Gastroesophageal sphincter (tissue), 4 donors: ENCODE measurements at regions not wholly inside any gene's neighbourhood (a gene's known extent, or its start where the extent isn't known, plus 50 kb on each side); places are given as distances from the start of the nearest gene placed in this dataset.

Experiments
- ATAC-seq: fragments of 150-250 bp; one replicate; pipeline ENCODE4 v1.9.1; 2016; ENCODE audit warnings: mild to moderate bottlenecking, moderate library complexity
- H3K27ac ChIP-seq, 4 donors: fragments of 200-600 bp; sonication (generic) in 3 of 4; 1 replicate in 3 of 4; 2 replicates in 1 of 4; pipeline ENCODE4 v1.5.1; 2016 to 2019
- H3K27me3 ChIP-seq: fragments of 200-600 bp; sonication (generic); one replicate; pipeline ENCODE4 v1.5.1; 2019
- H3K36me3 ChIP-seq, 2 donors: fragments of 200-600 bp; sonication (generic); one replicate each; pipeline ENCODE4 v1.5.1; 2019; ENCODE audit warnings: control low read depth in 1 of 2
- H3K4me1 ChIP-seq, 3 donors: fragments of 200-600 bp; sonication (generic); 1 replicate in 2 of 3; 2 replicates in 1 of 3; pipeline ENCODE4 v1.5.1; 2016 to 2019; ENCODE audit warnings: control low read depth in 2 of 3
- H3K4me3 ChIP-seq, 2 donors: fragments of 200-600 bp; sonication (generic); one replicate each; pipeline ENCODE4 v1.5.1; 2019; ENCODE audit warnings: mild to moderate bottlenecking in 1 of 2, moderate library complexity in 1 of 2
- H3K9me3 ChIP-seq, 3 donors: fragments of 200-600 bp; sonication (generic); one replicate each; pipeline ENCODE4 v1.5.1; 2017 to 2019; ENCODE audit warnings: control low read depth in 2 of 3
- EP300 ChIP-seq: sonication (generic); formaldehyde crosslinking; IDR thresholded peaks from one replicate; pipeline ENCODE4 v1.6.1; 2017; ENCODE audit warnings: antibody characterized with exemption, mild to moderate bottlenecking
- POLR2A ChIP-seq, 2 donors: fragments of 450-650 bp; IDR thresholded peaks; one replicate each; pipeline ENCODE4 v1.6.1; 2017; ENCODE audit warnings: antibody characterized with exemption in 2 of 2, mild to moderate bottlenecking in 2 of 2, moderate library complexity in 1 of 2
- POLR2AphosphoS5 ChIP-seq: sonication (generic); formaldehyde crosslinking; IDR thresholded peaks from one replicate; pipeline ENCODE4 v1.6.1; 2017; ENCODE audit warnings: antibody characterized with exemption
- WGBS, 2 donors: methylation state at CpG; one replicate each; pipeline ENCODE4 v1.1.5; 2018; ENCODE audit warnings: low coverage in 1 of 2; 5-methylcytosine and 5-hydroxymethylcytosine counted together
- TF ChIP-seq, protein P1 (sequence below), 4 experiments: fragments of 200-600 bp in 2 of 4; fragments of 450-650 bp in 2 of 4; sonication (generic) in 1 of 4; IDR thresholded peaks; one replicate each; pipeline ENCODE4 v1.5.1; 2017 to 2019; ENCODE audit warnings: antibody characterized with exemption in 4 of 4, mild to moderate bottlenecking in 2 of 4, moderate library complexity in 2 of 4

GRCh38 chr5:175789670-175790069 lies 81.7 kb upstream of the CPLX2 start:
- Histone ChIP-seq H3K4me1 (no peaks in the 10 kb centered on the region), H3K27me3 (peaks cover 78% of the 10 kb centered on the region), H3K36me3 (no peaks in the 10 kb centered on the region), H3K27ac (no peak overlapping the region), H3K4me3 (no peak overlapping the region), H3K9me3 (peaks cover 0 to 7% (median 0%) of the 10 kb centered on the region in 3 donors)
- no peak for ATAC-seq
- TF ChIP-seq POLR2AphosphoS5, result no peak
- TF ChIP-seq POLR2A (IDR thresholded peaks at IDR 0.05), result no peak
- TF ChIP-seq, protein P1, sequence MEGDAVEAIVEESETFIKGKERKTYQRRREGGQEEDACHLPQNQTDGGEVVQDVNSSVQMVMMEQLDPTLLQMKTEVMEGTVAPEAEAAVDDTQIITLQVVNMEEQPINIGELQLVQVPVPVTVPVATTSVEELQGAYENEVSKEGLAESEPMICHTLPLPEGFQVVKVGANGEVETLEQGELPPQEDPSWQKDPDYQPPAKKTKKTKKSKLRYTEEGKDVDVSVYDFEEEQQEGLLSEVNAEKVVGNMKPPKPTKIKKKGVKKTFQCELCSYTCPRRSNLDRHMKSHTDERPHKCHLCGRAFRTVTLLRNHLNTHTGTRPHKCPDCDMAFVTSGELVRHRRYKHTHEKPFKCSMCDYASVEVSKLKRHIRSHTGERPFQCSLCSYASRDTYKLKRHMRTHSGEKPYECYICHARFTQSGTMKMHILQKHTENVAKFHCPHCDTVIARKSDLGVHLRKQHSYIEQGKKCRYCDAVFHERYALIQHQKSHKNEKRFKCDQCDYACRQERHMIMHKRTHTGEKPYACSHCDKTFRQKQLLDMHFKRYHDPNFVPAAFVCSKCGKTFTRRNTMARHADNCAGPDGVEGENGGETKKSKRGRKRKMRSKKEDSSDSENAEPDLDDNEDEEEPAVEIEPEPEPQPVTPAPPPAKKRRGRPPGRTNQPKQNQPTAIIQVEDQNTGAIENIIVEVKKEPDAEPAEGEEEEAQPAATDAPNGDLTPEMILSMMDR (IDR thresholded peaks at IDR 0.05), result no peak
- no peak for TF ChIP-seq EP300

- TF ChIP-seq POLR2AphosphoS5 (no peak), POLR2A (IDR thresholded peaks at IDR 0.05) (no peak), EP300 (no peak)
- TF ChIP-seq, protein P1 (IDR thresholded peaks at IDR 0.05), result no peak
- 63 to 100% methylated on average over 1 to 3 of the region's 4 CpGs for WGBS, 2 donors
- Histone ChIP-seq H3K4me3 (no peak overlapping the region), H3K27me3 (peaks cover 80% of the 10 kb centered on the region), H3K36me3 (no peaks in the 10 kb centered on the region), H3K27ac (no peak overlapping the region), H3K9me3 (peaks cover 0 to 7% (median 0%) of the 10 kb centered on the region in 3 donors), H3K4me1 (no peaks in the 10 kb centered on the region)
- ATAC-seq, result no peak
Observed at GRCh38 chr5:175790796-175791195, 80.6 kb upstream of the CPLX2 start.

DNA sequence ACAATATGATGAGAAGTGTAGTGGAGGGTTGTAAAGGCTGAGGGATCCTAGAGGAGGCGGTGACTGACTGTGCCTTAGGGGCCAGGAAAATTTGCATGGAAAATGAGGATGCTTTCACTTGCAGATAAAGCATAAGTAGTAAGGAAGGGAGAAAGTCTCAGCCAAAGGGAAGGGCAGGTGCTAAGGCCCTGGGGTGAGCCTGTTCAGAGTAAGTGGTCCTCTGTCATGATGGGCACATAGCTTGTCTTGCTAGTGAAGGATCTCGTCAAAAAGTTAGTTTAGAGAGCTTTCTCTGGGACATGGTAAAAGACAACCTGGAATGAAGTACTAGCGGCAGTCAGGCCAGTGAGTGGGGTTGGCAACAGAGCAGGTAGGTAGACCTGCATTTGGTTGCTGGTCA lies 75.4 kb upstream of the CPLX2 start:
- Histone ChIP-seq H3K4me3 (no peak overlapping the region), H3K36me3 (no peaks in the 10 kb centered on the region), H3K27me3 (peaks cover 88% of the 10 kb centered on the region), H3K9me3 (peaks cover 0 to 7% (median 0%) of the 10 kb centered on the region in 3 donors), H3K4me1 (peaks cover 0 to 18% (median 7%) of the 10 kb centered on the region in 3 donors), H3K27ac (no peak overlapping the region)
- ATAC-seq, result no peak
- no peak for TF ChIP-seq POLR2AphosphoS5
- TF ChIP-seq EP300, result no peak
- TF ChIP-seq POLR2A (IDR thresholded peaks at IDR 0.05), result no peak
- TF ChIP-seq, protein P1 (IDR thresholded peaks at IDR 0.05), result no peak
- WGBS, 2 donors, result 75 to 83% methylated on average over 1 to 3 of the region's 3 CpGs

DNA sequence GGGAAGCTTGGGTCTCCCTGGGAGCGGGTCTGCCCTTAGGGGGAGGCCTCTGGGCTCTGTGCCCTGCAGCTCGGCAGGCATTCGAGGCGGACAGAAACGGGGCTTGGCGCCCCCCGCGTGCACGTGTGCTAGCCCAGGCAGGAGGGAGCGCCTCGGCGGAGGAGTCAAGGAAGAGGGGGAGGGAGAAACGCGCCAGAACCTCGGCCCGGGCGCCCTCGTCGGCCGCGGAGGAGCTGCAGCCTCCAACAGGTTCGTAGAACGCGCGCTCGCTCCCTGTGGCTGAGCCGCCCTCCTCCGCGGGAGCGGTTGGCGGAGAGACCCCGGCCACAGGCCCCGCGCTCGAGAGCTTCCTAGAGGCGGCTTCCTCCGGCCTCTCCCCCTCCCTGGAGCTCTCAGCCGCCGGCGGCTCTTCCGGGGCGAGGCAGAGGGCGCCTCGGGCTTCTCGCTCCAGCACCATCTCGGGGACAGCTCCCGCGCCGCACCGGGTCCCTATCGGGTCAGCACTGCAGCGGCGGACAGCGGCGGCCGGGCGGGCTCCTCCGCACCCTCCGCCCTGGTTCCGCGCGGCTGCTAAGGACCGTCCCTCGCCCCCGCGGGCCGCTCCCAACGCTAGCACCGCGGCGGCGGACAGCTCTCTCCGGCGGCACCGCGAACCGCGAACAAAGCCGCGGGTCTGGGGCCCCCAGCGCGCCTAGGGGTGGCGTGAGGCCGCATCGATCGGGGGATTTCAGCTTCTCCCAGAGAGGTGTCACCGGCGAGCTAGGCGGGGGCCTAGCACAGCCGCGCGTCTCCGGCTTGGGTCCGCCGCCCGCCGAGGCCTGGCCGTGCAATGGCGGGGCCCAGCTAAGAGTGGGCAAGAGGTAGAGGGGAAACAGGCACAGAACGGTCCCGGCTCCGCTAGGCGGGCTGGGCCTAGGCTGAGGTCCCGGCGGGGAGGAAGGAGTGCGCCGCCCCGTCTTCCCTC lies 74.6 kb upstream of the CPLX2 start:
- Histone ChIP-seq H3K4me3 (peak overlapping the region in 1 of 2 donors; percentile 30), H3K9me3 (peaks cover 0 to 4% (median 0%) of the 10 kb centered on the region in 3 donors), H3K4me1 (peaks cover 0 to 18% (median 7%) of the 10 kb centered on the region in 3 donors), H3K27ac (no peak overlapping the region), H3K27me3 (peaks cover 90% of the 10 kb centered on the region), H3K36me3 (no peaks in the 10 kb centered on the region)
- peak; percentile 96 for ATAC-seq
- no CpG with 5 or more reads among the region's 108 CpGs for WGBS, 2 donors
- TF ChIP-seq POLR2AphosphoS5 (peak; percentile 29), EP300 (no peak)
- TF ChIP-seq, protein P1 (IDR thresholded peaks at IDR 0.05), result peak in 1 of 4 experiments; percentile 29
